ENCODE measurements at regions not wholly inside any gene's neighbourhood (a gene's known extent, or its start where the extent isn't known, plus 50 kb on each side); places are given as distances from the start of the nearest gene placed in this dataset.
"Not testable (repeated sequence)": the region's sequence is repeated elsewhere in the genome, so short reads cannot be mapped to it uniquely, and the experiment has no call there.

- H3K27me3 ChIP-seq (ENCODE audit: low read depth); H3K4me1 ChIP-seq; H3K27ac ChIP-seq (replicated peaks); H3K4me3 ChIP-seq; H3K36me3 ChIP-seq; intact Hi-C loops (cut with micrococcal nuclease); DNase-seq; H3K9me3 ChIP-seq (replicated peaks): not testable (repeated sequence)
Measured at GRCh38 chr1:147348592-147348991, 106.1 kb downstream of the CHD1L start.

GRCh38 chr1:147349533-147349932, 107.0 kb downstream of the CHD1L start:
- Histone ChIP-seq H3K27ac (replicated peaks) (no peak overlapping the region), H3K27me3 (ENCODE audit: low read depth) (no peaks in the 10 kb centered on the region), H3K36me3 (no peaks in the 10 kb centered on the region), H3K4me3 (no peak overlapping the region), H3K9me3 (replicated peaks) (peaks cover 8% of the 10 kb centered on the region), H3K4me1 (no peaks in the 10 kb centered on the region)
- intact Hi-C loops (cut with micrococcal nuclease), result no loop called here
- no peak for DNase-seq
- TF ChIP-seq, protein P1, sequence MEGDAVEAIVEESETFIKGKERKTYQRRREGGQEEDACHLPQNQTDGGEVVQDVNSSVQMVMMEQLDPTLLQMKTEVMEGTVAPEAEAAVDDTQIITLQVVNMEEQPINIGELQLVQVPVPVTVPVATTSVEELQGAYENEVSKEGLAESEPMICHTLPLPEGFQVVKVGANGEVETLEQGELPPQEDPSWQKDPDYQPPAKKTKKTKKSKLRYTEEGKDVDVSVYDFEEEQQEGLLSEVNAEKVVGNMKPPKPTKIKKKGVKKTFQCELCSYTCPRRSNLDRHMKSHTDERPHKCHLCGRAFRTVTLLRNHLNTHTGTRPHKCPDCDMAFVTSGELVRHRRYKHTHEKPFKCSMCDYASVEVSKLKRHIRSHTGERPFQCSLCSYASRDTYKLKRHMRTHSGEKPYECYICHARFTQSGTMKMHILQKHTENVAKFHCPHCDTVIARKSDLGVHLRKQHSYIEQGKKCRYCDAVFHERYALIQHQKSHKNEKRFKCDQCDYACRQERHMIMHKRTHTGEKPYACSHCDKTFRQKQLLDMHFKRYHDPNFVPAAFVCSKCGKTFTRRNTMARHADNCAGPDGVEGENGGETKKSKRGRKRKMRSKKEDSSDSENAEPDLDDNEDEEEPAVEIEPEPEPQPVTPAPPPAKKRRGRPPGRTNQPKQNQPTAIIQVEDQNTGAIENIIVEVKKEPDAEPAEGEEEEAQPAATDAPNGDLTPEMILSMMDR (IDR thresholded peaks at IDR 0.05; ENCODE audit: borderline replicate concordance), result no peak

GRCh38 chr1:147351140-147351835, 108.8 kb downstream of the CHD1L start:
- DNase-seq, result no peak

DNA sequence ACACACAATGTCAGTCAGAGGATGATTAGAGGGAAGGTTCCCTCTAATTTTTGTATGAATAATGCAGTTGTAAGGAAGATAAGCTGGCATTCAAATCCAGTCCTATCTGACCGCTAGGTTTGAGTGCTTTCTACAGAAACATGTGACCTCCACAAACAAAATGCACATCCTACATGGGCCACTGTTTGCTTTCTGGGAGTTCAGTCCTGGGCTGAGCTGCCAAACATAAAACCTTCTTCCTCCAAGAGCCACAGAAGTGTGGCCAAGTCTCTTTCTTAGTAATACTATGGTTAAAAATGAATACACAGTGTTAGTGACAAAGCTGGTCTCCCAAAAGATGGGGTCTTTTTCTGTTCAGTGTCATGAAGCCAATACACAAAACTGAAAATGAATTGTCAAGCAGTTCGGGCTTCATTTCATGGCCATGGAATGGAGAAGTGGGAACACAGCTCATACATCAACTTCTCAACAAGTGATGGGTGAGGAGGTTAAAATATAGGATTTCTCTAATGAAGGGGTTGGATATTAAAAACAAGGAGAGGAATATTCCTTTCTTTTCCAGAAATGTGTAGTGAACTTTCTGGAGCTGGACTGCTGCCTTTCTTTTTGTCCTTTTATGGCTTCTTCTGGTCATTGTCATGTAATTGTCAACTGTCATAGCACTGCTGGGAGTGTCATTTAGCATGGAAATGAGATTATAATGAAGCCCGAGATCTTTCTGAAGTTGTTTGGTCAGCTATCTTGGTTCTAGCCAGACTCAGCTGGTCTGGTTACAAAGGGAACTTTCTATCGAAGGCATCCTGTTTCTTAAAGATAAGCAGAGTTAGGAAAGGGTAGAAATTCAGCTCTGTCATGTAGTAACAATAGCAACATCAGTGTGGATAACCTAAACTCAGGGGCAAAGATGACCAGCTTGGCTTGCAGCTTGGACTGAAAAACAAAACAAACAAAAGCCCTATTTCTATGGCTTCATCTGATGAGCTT, 135.1 kb downstream of the CHD1L start:
- no peak for DNase-seq
- H3K4me1 ChIP-seq, result no peaks in the 10 kb centered on the region
- no peaks in the 10 kb centered on the region for H3K27me3 ChIP-seq (ENCODE audit: low read depth)
- intact Hi-C loops (cut with micrococcal nuclease), result no loop called here
- TF ChIP-seq, protein P1 (IDR thresholded peaks at IDR 0.05; ENCODE audit: borderline replicate concordance), result no peak
- H3K36me3 ChIP-seq, result no peaks in the 10 kb centered on the region
- no peak overlapping the region for H3K4me3 ChIP-seq
- H3K27ac ChIP-seq (replicated peaks), result no peak overlapping the region
- peaks cover 17% of the 10 kb centered on the region for H3K9me3 ChIP-seq (replicated peaks)

More at GRCh38 chr1:147351140-147351835, 108.8 kb downstream of the CHD1L start:
- H3K9me3 ChIP-seq (replicated peaks), result peaks cover 8% of the 10 kb centered on the region
- no peak overlapping the region for H3K27ac ChIP-seq (replicated peaks)
- intact Hi-C loops (cut with micrococcal nuclease), result no loop called here
- TF ChIP-seq, protein P1 (IDR thresholded peaks at IDR 0.05; ENCODE audit: borderline replicate concordance), result no peak
- H3K4me1 ChIP-seq, result no peaks in the 10 kb centered on the region
- no peak overlapping the region for H3K4me3 ChIP-seq
- no peaks in the 10 kb centered on the region for H3K36me3 ChIP-seq
- peaks cover 1% of the 10 kb centered on the region for H3K27me3 ChIP-seq (ENCODE audit: low read depth)

DNA sequence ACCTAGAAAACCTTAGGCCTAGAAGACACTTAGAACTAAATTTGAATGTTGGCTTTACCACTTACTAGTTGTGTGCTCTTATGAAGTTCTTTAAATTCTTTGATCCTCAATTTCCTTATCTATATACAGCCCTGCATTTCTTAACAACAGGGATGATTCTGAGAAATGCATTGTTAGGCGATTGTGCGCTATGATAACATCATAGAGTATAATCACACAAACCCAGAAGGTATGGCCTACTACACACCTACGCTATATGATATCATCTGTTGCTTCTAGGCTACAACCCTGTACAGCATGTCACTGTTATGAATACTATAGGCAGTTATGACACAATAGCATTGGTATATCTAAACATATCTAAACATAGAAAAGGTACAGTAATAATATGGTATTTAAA, 137.4 kb downstream of the CHD1L start:
- TF ChIP-seq, protein P1 (IDR thresholded peaks at IDR 0.05; ENCODE audit: borderline replicate concordance), result no peak
- Histone ChIP-seq H3K36me3 (no peaks in the 10 kb centered on the region), H3K4me3 (no peak overlapping the region), H3K27ac (replicated peaks) (no peak overlapping the region), H3K4me1 (no peaks in the 10 kb centered on the region), H3K9me3 (replicated peaks) (no peaks in the 10 kb centered on the region), H3K27me3 (ENCODE audit: low read depth) (no peaks in the 10 kb centered on the region)
- intact Hi-C loops (cut with micrococcal nuclease), result loop anchor here (10.0 kb wide), 1 partner anchor 105 kb away; no protein-coding TSS in a partner anchor
- no peak for DNase-seq

Data from left ventricle myocardium inferior (tissue), 1 donor.